Activated naive CD4-positive, alpha-beta T cell treated with anti-CD3 and anti-CD28 coated beads for 36 hours (primary cell): ENCODE measurements at regions not wholly inside any gene's neighbourhood (a gene's known extent, or its start where the extent isn't known, plus 50 kb on each side); places are given as distances from the start of the nearest gene placed in this dataset.

Experiments
- CTCF ChIA-PET: fragments of 350-600 bp; sonication (Branson Sonifier 250); formaldehyde crosslinking; loops from one replicate; lab custom pipeline; 2021; ENCODE audit warnings: antibody characterized with exemption; lab: Charles Lee
- DNase-seq: peaks from one replicate; pipeline ENCODE4 v3.0.0-alpha.2; 2020
- H3K27ac Mint-ChIP-seq: one replicate; pipeline ENCODE4 v1.8.0; 2021; ENCODE audit warnings: mild to moderate bottlenecking, mixed read lengths
- H3K27me3 Mint-ChIP-seq: one replicate; pipeline ENCODE4 v1.8.0; 2021; ENCODE audit warnings: low read depth, mixed read lengths
- H3K36me3 Mint-ChIP-seq: one replicate; pipeline ENCODE4 v1.8.0; 2021; ENCODE audit warnings: low read depth, mixed read lengths
- H3K4me1 Mint-ChIP-seq: one replicate; pipeline ENCODE4 v1.8.0; 2021; ENCODE audit warnings: low read depth, mixed read lengths
- H3K4me3 Mint-ChIP-seq: one replicate; pipeline ENCODE4 v1.8.0; 2021; ENCODE audit warnings: mild to moderate bottlenecking, moderate library complexity, mixed read lengths
- H3K9me3 Mint-ChIP-seq: one replicate; pipeline ENCODE4 v1.8.0; 2021; ENCODE audit warnings: mixed read lengths
- intact Hi-C: fragments of 100-400 bp; cut with micrococcal nuclease; formaldehyde crosslinking; loops from one replicate; pipeline ENCODE4 v1.15.1; 2023

- H3K27ac Mint-ChIP-seq: no peak overlapping the region
- peaks cover 2% of the 10 kb centered on the region for H3K9me3 Mint-ChIP-seq
- H3K27me3 Mint-ChIP-seq: no peaks in the 10 kb centered on the region
- no peaks in the 10 kb centered on the region for H3K4me1 Mint-ChIP-seq
- no peaks in the 10 kb centered on the region for H3K36me3 Mint-ChIP-seq
- no peak for DNase-seq
- H3K4me3 Mint-ChIP-seq: no peak overlapping the region
- CTCF ChIA-PET: no interaction called here
- intact Hi-C loops: no loop called here
Observed at GRCh38 chr16:65532846-65533245, 411.0 kb upstream of the CDH11 start.

DNA sequence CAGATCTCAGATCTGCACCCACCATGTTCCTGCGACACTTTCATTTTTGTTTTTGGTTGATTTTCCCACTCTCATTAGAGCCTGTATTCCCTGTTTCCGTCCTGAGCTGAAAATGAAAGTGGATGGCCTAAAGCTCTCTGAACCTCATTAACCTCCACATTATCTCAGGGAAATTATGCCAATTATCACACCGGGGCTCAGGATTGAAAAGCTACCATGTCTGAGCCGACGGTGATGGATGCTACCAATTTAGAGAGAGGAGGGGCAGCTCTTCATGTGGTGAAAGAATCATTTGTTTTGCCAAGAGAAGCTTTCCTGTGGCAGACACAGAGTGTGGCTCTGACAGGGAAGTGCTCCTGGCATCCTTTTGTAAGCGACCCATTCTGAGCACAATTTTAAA lies 410.4 kb upstream of the CDH11 start:
- no peak for DNase-seq
- no peaks in the 10 kb centered on the region for H3K36me3 Mint-ChIP-seq
- H3K27ac Mint-ChIP-seq: no peak overlapping the region
- H3K4me3 Mint-ChIP-seq: no peak overlapping the region
- intact Hi-C loops: no loop called here
- H3K4me1 Mint-ChIP-seq: no peaks in the 10 kb centered on the region
- no peaks in the 10 kb centered on the region for H3K27me3 Mint-ChIP-seq
- H3K9me3 Mint-ChIP-seq: peaks cover 2% of the 10 kb centered on the region
- CTCF ChIA-PET: no interaction called here

DNA sequence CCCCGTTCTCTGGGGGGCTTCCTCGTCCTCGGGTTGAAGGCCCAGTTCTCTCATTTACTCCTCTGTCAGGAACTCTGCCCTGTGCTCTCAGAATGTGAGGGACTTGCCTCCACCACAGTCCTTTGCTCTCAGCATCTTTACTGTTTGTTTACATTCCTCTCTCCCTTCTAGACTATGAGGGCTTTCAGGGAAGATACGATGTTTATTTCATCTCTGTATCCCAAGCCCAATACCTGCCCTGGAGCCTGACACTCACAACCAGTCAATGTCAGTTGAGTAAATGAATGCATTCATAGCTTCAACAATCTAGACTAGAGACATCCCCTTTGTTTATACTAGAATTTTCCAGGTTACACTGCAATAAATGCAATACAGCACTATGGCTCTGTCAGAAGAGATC lies 409.6 kb upstream of the CDH11 start:
- intact Hi-C loops: no loop called here
- Mint-ChIP-seq H3K27me3 (no peaks in the 10 kb centered on the region), H3K4me3 (no peak overlapping the region), H3K36me3 (no peaks in the 10 kb centered on the region), H3K27ac (no peak overlapping the region), H3K9me3 (peaks cover 2% of the 10 kb centered on the region), H3K4me1 (no peaks in the 10 kb centered on the region)
- CTCF ChIA-PET: no interaction called here
- no peak for DNase-seq

DNA sequence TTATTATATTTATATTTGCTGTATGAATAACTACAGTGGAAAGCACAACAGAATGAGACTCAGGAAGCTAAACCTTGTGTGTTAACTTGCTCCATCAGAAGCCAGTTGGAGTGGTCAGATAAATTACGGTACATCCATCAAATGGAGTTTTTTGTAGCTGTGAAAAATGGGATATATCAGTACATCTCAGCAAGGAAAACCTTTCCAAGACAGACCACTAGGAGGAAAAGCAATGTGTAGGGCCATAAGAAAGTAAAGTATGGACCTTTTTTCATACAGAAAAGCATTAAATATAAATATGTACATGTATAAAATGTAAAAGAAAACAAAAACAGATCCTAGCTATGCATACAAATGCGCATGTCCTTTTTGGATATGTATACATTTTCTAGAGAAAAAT lies 403.8 kb upstream of the CDH11 start:
- Mint-ChIP-seq H3K36me3 (no peaks in the 10 kb centered on the region), H3K27ac (no peak overlapping the region), H3K27me3 (peaks cover 2% of the 10 kb centered on the region), H3K9me3 (no peaks in the 10 kb centered on the region), H3K4me1 (no peaks in the 10 kb centered on the region), H3K4me3 (no peak overlapping the region)
- CTCF ChIA-PET: no interaction called here
- intact Hi-C loops: no loop called here
- DNase-seq: no peak

- Mint-ChIP-seq H3K27ac (no peak overlapping the region), H3K4me1 (no peaks in the 10 kb centered on the region), H3K36me3 (no peaks in the 10 kb centered on the region), H3K9me3 (no peaks in the 10 kb centered on the region), H3K27me3 (peaks cover 2% of the 10 kb centered on the region), H3K4me3 (no peak overlapping the region)
- CTCF ChIA-PET: no interaction called here
- intact Hi-C loops: no loop called here
- no peak for DNase-seq
Observed at GRCh38 chr16:65524997-65525396, 403.1 kb upstream of the CDH11 start.

GRCh38 chr16:65524231-65524630 lies 402.4 kb upstream of the CDH11 start:
- intact Hi-C loops: no loop called here
- DNase-seq: no peak
- H3K27me3 Mint-ChIP-seq: peaks cover 2% of the 10 kb centered on the region
- no peaks in the 10 kb centered on the region for H3K9me3 Mint-ChIP-seq
- H3K4me3 Mint-ChIP-seq: no peak overlapping the region
- no peaks in the 10 kb centered on the region for H3K36me3 Mint-ChIP-seq
- CTCF ChIA-PET: no interaction called here
- no peaks in the 10 kb centered on the region for H3K4me1 Mint-ChIP-seq
- H3K27ac Mint-ChIP-seq: no peak overlapping the region

- no peaks in the 10 kb centered on the region for H3K9me3 Mint-ChIP-seq
- H3K27me3 Mint-ChIP-seq: peaks cover 2% of the 10 kb centered on the region
- H3K4me1 Mint-ChIP-seq: no peaks in the 10 kb centered on the region
- no peaks in the 10 kb centered on the region for H3K36me3 Mint-ChIP-seq
- H3K4me3 Mint-ChIP-seq: no peak overlapping the region
- DNase-seq: no peak
- no peak overlapping the region for H3K27ac Mint-ChIP-seq
- CTCF ChIA-PET: no interaction called here
- intact Hi-C loops: no loop called here
Observed at GRCh38 chr16:65523283-65523944, 401.6 kb upstream of the CDH11 start.

DNA sequence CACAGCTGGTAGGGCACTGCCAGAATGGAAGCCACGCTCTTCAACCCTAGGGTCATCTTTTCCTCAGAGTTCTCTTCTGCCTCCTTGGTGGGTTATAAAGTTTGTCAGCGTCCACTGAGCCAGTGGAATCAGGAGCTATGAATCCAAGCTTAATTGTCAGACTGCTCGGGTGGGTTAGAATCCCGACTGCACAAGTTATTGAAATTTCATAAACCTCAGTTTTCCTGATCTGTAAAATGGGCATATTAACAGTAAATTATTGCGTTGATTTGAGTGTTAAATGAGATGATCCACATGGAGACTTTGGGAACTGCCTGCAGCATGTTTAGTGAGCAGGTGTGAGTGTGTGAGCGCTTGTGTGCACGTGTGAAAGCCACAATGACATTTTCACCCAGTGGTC lies 400.5 kb upstream of the CDH11 start:
- Mint-ChIP-seq H3K36me3 (no peaks in the 10 kb centered on the region), H3K9me3 (no peaks in the 10 kb centered on the region), H3K27ac (no peak overlapping the region), H3K27me3 (peaks cover 2% of the 10 kb centered on the region), H3K4me1 (no peaks in the 10 kb centered on the region), H3K4me3 (no peak overlapping the region)
- DNase-seq: no peak
- CTCF ChIA-PET: no interaction called here
- intact Hi-C loops: no loop called here

- H3K4me1 Mint-ChIP-seq: no peaks in the 10 kb centered on the region
- H3K27ac Mint-ChIP-seq: no peak overlapping the region
- DNase-seq: no peak
- H3K27me3 Mint-ChIP-seq: peaks cover 2% of the 10 kb centered on the region
- H3K9me3 Mint-ChIP-seq: no peaks in the 10 kb centered on the region
- CTCF ChIA-PET: no interaction called here
- H3K4me3 Mint-ChIP-seq: no peak overlapping the region
- no peaks in the 10 kb centered on the region for H3K36me3 Mint-ChIP-seq
- intact Hi-C loops: no loop called here
Observed at GRCh38 chr16:65521633-65522328, 399.9 kb upstream of the CDH11 start.

- DNase-seq: no peak
- H3K27me3 Mint-ChIP-seq: peaks cover 2% of the 10 kb centered on the region
- intact Hi-C loops: no loop called here
- CTCF ChIA-PET: no interaction called here
- H3K4me3 Mint-ChIP-seq: no peak overlapping the region
- no peaks in the 10 kb centered on the region for H3K4me1 Mint-ChIP-seq
- no peaks in the 10 kb centered on the region for H3K9me3 Mint-ChIP-seq
- H3K27ac Mint-ChIP-seq: no peak overlapping the region
- H3K36me3 Mint-ChIP-seq: no peaks in the 10 kb centered on the region
Observed at GRCh38 chr16:65519402-65519801, 397.5 kb upstream of the CDH11 start.

GRCh38 chr16:65515193-65515592 lies 393.3 kb upstream of the CDH11 start:
- Mint-ChIP-seq H3K4me1 (no peaks in the 10 kb centered on the region), H3K36me3 (no peaks in the 10 kb centered on the region), H3K27ac (no peak overlapping the region), H3K27me3 (no peaks in the 10 kb centered on the region), H3K4me3 (no peak overlapping the region), H3K9me3 (no peaks in the 10 kb centered on the region)
- CTCF ChIA-PET: no interaction called here
- no peak for DNase-seq
- intact Hi-C loops: no loop called here

GRCh38 chr16:65510850-65511249 lies 389.0 kb upstream of the CDH11 start:
- no peak overlapping the region for H3K27ac Mint-ChIP-seq
- intact Hi-C loops: no loop called here
- no peaks in the 10 kb centered on the region for H3K27me3 Mint-ChIP-seq
- H3K36me3 Mint-ChIP-seq: no peaks in the 10 kb centered on the region
- no peak overlapping the region for H3K4me3 Mint-ChIP-seq
- no peaks in the 10 kb centered on the region for H3K4me1 Mint-ChIP-seq
- DNase-seq: no peak
- H3K9me3 Mint-ChIP-seq: peaks cover 5% of the 10 kb centered on the region
- CTCF ChIA-PET: no interaction called here

GRCh38 chr16:65510241-65510640 lies 388.4 kb upstream of the CDH11 start:
- H3K9me3 Mint-ChIP-seq: peaks cover 5% of the 10 kb centered on the region
- intact Hi-C loops: no loop called here
- no peak overlapping the region for H3K4me3 Mint-ChIP-seq
- CTCF ChIA-PET: no interaction called here
- DNase-seq: no peak
- H3K4me1 Mint-ChIP-seq: no peaks in the 10 kb centered on the region
- H3K36me3 Mint-ChIP-seq: no peaks in the 10 kb centered on the region
- H3K27me3 Mint-ChIP-seq: no peaks in the 10 kb centered on the region
- no peak overlapping the region for H3K27ac Mint-ChIP-seq
